SJSA1 (cell line): ENCODE measurements at regions not wholly inside any gene's neighbourhood (a gene's known extent, or its start where the extent isn't known, plus 50 kb on each side); places are given as distances from the start of the nearest gene placed in this dataset.
A peak's percentile ranks its signal among the peaks of the same experiment; 100 is the strongest.
"Not testable (repeated sequence)": the region's sequence is repeated elsewhere in the genome, so short reads cannot be mapped to it uniquely, and the experiment has no call there.

ENCODE experiments used
- DNase-seq, 2 experiments: peaks; one replicate each; pipeline ENCODE4 v3.0.0-alpha.2; 2015 to 2020; ENCODE audit warnings: low spot score in 2 of 2, low read depth in 1 of 2
- H3K27ac ChIP-seq: fragments of 250-450 bp; sonication (Bioruptor Pico); 2 replicates; pipeline ENCODE4 v1.5.1; 2020; ENCODE audit warnings: mild to moderate bottlenecking, moderate library complexity
- H3K27me3 ChIP-seq: fragments of 250-450 bp; sonication (Bioruptor Pico); replicated peaks from 2 replicates; pipeline ENCODE4 v1.5.1; 2020; ENCODE audit warnings: mild to moderate bottlenecking, moderate library complexity
- H3K36me3 ChIP-seq: fragments of 250-450 bp; sonication (Bioruptor Pico); 2 replicates; pipeline ENCODE4 v1.5.1; 2020; ENCODE audit warnings: mild to moderate bottlenecking
- H3K4me1 ChIP-seq: fragments of 250-450 bp; sonication (Bioruptor Pico); replicated peaks from 2 replicates; pipeline ENCODE4 v1.6.1; 2021; ENCODE audit warnings: mild to moderate bottlenecking
- H3K4me3 ChIP-seq: fragments of 250-450 bp; sonication (Bioruptor Pico); 2 replicates; pipeline ENCODE4 v1.5.1; 2020; ENCODE audit warnings: mild to moderate bottlenecking
- H3K9me3 ChIP-seq: fragments of 250-450 bp; sonication (Bioruptor Pico); replicated peaks from 2 replicates; pipeline ENCODE4 v1.5.1; 2020; ENCODE audit warnings: mild to moderate bottlenecking

GRCh38 chr1:30521261-30521865 lies 202.0 kb downstream of the MATN1 start:
- Histone ChIP-seq H3K36me3 (no peaks in the 10 kb centered on the region), H3K27me3 (no peaks in the 10 kb centered on the region), H3K9me3 (no peaks in the 10 kb centered on the region), H3K27ac (no peak overlapping the region), H3K4me1 (peaks cover 50% of the 10 kb centered on the region), H3K4me3 (no peak overlapping the region)
- DNase-seq = peak in 1 of 2 experiments; percentile 34

DNA sequence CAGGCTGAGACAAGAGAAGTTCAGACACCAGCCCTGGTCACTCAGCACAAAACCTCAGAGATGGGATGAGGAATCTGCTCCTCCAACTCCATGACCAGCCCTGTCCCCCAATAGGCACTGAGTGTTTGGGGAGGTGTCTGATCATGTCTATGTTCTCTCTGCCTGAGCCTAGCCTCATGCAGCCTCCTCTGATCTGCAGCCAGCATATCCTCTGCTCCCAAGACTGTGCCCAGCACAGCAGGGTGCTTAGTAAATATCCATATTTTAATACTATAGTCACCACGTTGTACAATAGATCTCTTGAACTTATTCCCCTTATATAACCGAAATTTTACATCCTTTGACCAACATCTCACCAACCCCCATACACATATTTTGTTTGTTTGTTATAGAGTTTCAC lies 202.9 kb downstream of the MATN1 start:
- no peak overlapping the region for H3K27ac ChIP-seq
- peaks cover 41% of the 10 kb centered on the region for H3K4me1 ChIP-seq
- H3K4me3 ChIP-seq = no peak overlapping the region
- no peaks in the 10 kb centered on the region for H3K27me3 ChIP-seq
- no peaks in the 10 kb centered on the region for H3K36me3 ChIP-seq
- H3K9me3 ChIP-seq = no peaks in the 10 kb centered on the region
- peak in 1 of 2 experiments; percentile 18 for DNase-seq

- no peaks in the 10 kb centered on the region for H3K9me3 ChIP-seq
- H3K27ac ChIP-seq = peak overlapping the region; percentile 66; the same call in 1 of the 2 replicates
- no peak for DNase-seq
- peaks cover 31% of the 10 kb centered on the region for H3K4me1 ChIP-seq
- H3K36me3 ChIP-seq = no peaks in the 10 kb centered on the region
- no peak overlapping the region for H3K4me3 ChIP-seq
- H3K27me3 ChIP-seq = no peaks in the 10 kb centered on the region
These were observed 204.1 kb downstream of the MATN1 start for GRCh38 chr1:30519201-30519763.

DNA sequence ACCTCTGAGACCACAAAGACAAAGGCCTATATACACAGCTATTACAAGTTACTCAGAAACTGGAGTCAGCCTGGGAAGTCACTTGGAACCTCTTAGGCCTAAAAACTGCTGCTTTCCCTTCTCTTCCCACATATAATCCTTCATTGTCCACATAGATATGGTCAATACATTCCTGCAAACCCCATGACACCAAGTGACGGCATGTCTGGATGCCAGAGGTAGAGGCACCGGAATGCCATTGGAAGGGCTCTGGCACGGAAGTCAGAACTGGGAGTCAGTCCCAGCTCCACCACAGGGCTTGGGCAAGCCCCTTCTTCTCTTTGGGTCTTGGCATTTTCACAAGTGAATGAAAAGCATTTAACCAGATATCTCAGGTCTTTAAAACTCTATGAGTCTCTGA lies 204.7 kb downstream of the MATN1 start:
- no peaks in the 10 kb centered on the region for H3K36me3 ChIP-seq
- peak overlapping the region; percentile 66 for H3K27ac ChIP-seq

GRCh38 chr1:30518186-30518585 lies 205.2 kb downstream of the MATN1 start:
- DNase-seq = peak in 1 of 2 experiments; percentile 26
- H3K27ac ChIP-seq = peak overlapping the region; percentile 66
- no peak overlapping the region for H3K4me3 ChIP-seq
- H3K4me1 ChIP-seq = peaks cover 21% of the 10 kb centered on the region
- no peaks in the 10 kb centered on the region for H3K36me3 ChIP-seq
- H3K9me3 ChIP-seq = no peaks in the 10 kb centered on the region
- no peaks in the 10 kb centered on the region for H3K27me3 ChIP-seq

More for the DNA sequence above, 204.7 kb downstream of the MATN1 start:
- Histone ChIP-seq H3K4me1 (peaks cover 26% of the 10 kb centered on the region), H3K9me3 (no peaks in the 10 kb centered on the region), H3K4me3 (no peak overlapping the region), H3K27me3 (no peaks in the 10 kb centered on the region)
- DNase-seq = peak; percentile 60 to 64

- not testable (repeated sequence) for H3K4me3 ChIP-seq, H3K36me3 ChIP-seq, H3K27me3 ChIP-seq, H3K27ac ChIP-seq, H3K9me3 ChIP-seq, DNase-seq
- H3K4me1 ChIP-seq = peaks cover 21% of the 10 kb centered on the region
These were observed 205.7 kb downstream of the MATN1 start for GRCh38 chr1:30517666-30518065.

DNA sequence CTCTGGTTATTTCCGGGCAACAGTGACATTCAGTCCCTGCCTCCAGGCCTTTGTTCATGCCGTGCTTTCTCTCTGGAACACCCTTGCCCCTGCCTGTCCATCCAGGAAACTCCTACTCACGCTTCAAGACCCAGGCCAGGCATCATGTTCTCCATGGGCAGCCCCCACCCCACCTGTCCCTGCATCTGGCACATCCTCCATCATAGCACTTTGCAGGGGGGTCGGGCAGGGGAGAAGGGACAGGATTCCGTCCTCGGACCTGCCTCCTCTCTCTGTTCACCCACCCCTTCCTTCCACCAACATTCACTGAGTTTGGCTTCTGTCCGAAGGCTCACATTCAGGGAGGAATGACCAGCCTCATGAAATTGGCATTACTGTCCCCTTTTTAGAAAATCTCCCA lies 206.1 kb downstream of the MATN1 start:
- not testable (repeated sequence) for H3K27me3 ChIP-seq, H3K4me3 ChIP-seq, H3K9me3 ChIP-seq, H3K27ac ChIP-seq, H3K36me3 ChIP-seq
- DNase-seq = peak in 1 of 2 experiments; percentile 17
- peaks cover 21% of the 10 kb centered on the region for H3K4me1 ChIP-seq

DNA sequence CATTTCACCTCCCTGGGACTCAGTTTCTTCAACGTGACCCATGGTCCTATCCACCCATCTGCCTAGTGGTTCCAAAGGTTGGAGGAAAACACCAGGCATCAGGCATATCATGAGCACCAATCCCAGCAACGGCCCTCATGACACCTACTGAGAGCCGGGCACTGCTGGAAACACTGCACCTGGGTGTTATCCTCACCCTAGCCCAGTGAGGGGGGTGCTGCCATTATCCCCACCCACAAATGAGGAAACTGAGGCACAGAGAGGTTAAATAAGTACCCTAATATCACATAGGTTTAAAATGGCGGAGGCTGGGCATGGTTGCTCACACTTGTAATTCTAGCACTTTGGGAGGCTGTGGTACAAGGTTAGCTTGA lies 206.9 kb downstream of the MATN1 start:
- Histone ChIP-seq H3K27me3 (no peaks in the 10 kb centered on the region), H3K4me3 (no peak overlapping the region), H3K27ac (no peak overlapping the region), H3K36me3 (no peaks in the 10 kb centered on the region), H3K4me1 (peaks cover 26% of the 10 kb centered on the region), H3K9me3 (no peaks in the 10 kb centered on the region)
- peak in 1 of 2 experiments; percentile 28 for DNase-seq

DNA sequence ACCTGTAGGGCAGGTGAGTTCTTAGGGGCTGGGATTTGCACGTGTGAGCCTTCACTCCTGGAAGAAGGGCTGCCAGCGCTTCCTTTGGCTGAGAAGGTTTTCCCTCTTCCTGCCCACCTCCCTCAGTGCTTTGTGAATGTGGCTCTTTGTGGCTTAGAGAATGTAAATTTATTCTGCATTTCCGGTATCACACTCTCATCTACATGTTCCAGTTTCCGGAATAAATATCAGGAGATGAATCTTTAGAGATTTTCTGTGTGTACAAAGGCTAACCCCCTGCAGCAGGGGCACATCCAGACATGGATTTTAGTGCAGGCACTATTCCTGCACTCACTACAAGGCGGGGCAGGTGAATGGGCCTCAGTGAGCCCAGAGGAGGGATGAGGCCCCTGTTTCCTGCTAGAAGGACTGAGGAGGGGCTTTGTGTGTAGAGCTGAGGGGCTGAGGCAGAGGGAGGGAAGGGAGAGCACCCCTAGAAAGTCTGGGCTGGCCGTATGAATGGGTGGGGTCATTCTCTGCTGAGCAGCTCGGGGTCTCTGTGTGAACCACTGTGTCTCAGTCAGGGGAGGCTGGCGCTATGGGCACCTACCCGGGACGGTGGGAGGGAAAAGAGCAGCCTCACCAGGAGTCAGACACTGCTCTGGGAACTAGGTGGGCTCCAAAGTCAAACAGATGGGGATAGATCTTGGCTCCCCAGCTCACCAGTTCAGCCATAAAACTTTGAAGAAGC lies 207.5 kb downstream of the MATN1 start:
- H3K4me1 ChIP-seq = peaks cover 29% of the 10 kb centered on the region
- no peak overlapping the region for H3K4me3 ChIP-seq
- no peaks in the 10 kb centered on the region for H3K27me3 ChIP-seq

DNA sequence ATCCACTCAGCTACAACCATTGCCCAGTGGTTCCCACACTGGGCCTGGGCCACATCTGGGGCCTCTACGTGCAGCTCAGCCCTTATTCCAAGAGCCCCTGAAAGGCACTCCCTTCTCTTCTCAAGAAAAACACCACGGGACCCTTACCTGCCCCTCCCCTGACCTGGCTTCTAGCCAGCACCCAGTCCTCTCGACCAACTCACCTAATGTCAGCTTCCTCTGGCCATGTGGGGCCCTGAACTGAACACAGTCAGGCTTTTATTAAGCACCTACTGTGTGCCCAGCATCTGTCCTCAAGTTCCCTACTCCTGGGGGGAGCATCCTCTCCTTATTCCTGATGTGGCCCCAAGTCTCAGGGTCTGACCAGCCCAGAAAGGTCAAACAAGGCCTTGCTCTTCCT lies 208.4 kb downstream of the MATN1 start:
- Histone ChIP-seq H3K4me3 (no peak overlapping the region), H3K27me3 (no peaks in the 10 kb centered on the region), H3K36me3 (no peaks in the 10 kb centered on the region), H3K9me3 (no peaks in the 10 kb centered on the region), H3K4me1 (peaks cover 29% of the 10 kb centered on the region), H3K27ac (no peak overlapping the region)
- DNase-seq = peak in 1 of 2 experiments; percentile 36

More for the DNA sequence above, 207.5 kb downstream of the MATN1 start:
- Histone ChIP-seq H3K27ac (no peak overlapping the region), H3K36me3 (no peaks in the 10 kb centered on the region), H3K9me3 (no peaks in the 10 kb centered on the region)
- peak in 1 of 2 experiments; percentile 31 for DNase-seq

- Histone ChIP-seq H3K9me3 (no peaks in the 10 kb centered on the region), H3K36me3 (no peaks in the 10 kb centered on the region), H3K27ac (no peak overlapping the region), H3K4me3 (no peak overlapping the region), H3K4me1 (peaks cover 29% of the 10 kb centered on the region), H3K27me3 (no peaks in the 10 kb centered on the region)
- peak in 1 of 2 experiments; percentile 22 for DNase-seq
These were observed 209.2 kb downstream of the MATN1 start for GRCh38 chr1:30514137-30514654.

DNA sequence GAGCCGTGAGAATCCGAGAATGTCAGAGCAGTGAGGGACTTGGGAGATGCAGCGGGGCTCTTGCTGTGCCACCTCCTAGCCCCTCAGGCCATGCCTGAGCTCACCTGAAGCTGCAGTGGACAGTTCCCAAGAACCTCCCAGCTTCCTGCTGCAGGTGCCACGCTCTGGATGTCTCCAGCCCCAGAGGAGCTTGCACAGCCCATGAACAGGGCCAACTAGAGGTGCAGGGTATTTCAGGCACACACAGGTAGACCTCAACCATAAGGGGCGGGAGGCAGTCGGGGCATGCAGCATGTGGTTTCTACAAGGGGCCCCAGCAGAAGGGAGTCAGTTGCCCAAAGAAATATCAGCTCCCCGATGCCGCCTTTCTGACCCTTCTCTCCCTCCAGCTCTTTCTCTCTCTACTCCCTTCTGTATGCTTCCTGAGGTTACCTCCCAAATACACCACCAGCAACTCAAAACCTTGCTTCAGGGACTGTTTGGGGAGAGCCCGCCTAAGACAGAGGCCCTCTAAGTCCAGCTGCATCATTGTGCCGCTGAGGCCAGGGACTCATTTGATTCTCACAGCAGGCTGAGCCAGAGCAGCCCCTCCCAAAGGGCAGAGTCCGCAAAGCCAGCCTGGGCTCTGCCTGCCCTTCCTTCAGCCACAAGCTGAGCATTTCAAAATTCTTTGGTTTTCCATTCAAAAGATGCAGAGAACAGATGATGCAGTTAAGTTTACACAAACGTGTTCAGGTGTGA lies 209.8 kb downstream of the MATN1 start:
- DNase-seq = peak in 1 of 2 experiments; percentile 28
- no peaks in the 10 kb centered on the region for H3K36me3 ChIP-seq
- H3K27me3 ChIP-seq = no peaks in the 10 kb centered on the region
- no peak overlapping the region for H3K27ac ChIP-seq
- no peak overlapping the region for H3K4me3 ChIP-seq
- peaks cover 24% of the 10 kb centered on the region for H3K4me1 ChIP-seq
- H3K9me3 ChIP-seq = no peaks in the 10 kb centered on the region

- no peaks in the 10 kb centered on the region for H3K9me3 ChIP-seq
- H3K4me1 ChIP-seq = peaks cover 19% of the 10 kb centered on the region
- no peak overlapping the region for H3K4me3 ChIP-seq
- DNase-seq = peak in 1 of 2 experiments; percentile 23
- no peaks in the 10 kb centered on the region for H3K27me3 ChIP-seq
- H3K36me3 ChIP-seq = no peaks in the 10 kb centered on the region
- H3K27ac ChIP-seq = peak overlapping the region; percentile 33; the same call in 1 of the 2 replicates
These were observed 210.5 kb downstream of the MATN1 start for GRCh38 chr1:30512914-30513265.
